ENCODE measurements at regions not wholly inside any gene's neighbourhood (a gene's known extent, or its start where the extent isn't known, plus 50 kb on each side); places are given as distances from the start of the nearest gene placed in this dataset.

- no peak for DNase-seq
- Mint-ChIP-seq H3K4me3 (no peak overlapping the region), H3K36me3 (ENCODE audit: low read depth) (no peaks in the 10 kb centered on the region), H3K9me3 (peaks cover 1% of the 10 kb centered on the region), H3K27ac (no peak overlapping the region), H3K27me3 (no peaks in the 10 kb centered on the region), H3K4me1 (no peaks in the 10 kb centered on the region)
- CTCF ChIA-PET: no interaction called here
- POLR2A ChIA-PET: no interaction called here
Measured at GRCh38 chr15:96702589-96702988, 372.1 kb downstream of the NR2F2 start.

GRCh38 chr15:96703091-96703490 lies 372.6 kb downstream of the NR2F2 start:
- CTCF ChIA-PET: no interaction called here
- no peaks in the 10 kb centered on the region for H3K36me3 Mint-ChIP-seq (ENCODE audit: low read depth)
- H3K27me3 Mint-ChIP-seq: no peaks in the 10 kb centered on the region
- POLR2A ChIA-PET: no interaction called here
- H3K4me1 Mint-ChIP-seq: no peaks in the 10 kb centered on the region
- no peak for DNase-seq
- H3K9me3 Mint-ChIP-seq: peaks cover 2% of the 10 kb centered on the region
- H3K27ac Mint-ChIP-seq: no peak overlapping the region
- H3K4me3 Mint-ChIP-seq: no peak overlapping the region

GRCh38 chr15:96703794-96704550 lies 373.5 kb downstream of the NR2F2 start:
- H3K9me3 Mint-ChIP-seq: peaks cover 2% of the 10 kb centered on the region
- POLR2A ChIA-PET: no interaction called here
- no peaks in the 10 kb centered on the region for H3K36me3 Mint-ChIP-seq (ENCODE audit: low read depth)
- H3K4me1 Mint-ChIP-seq: no peaks in the 10 kb centered on the region
- DNase-seq: no peak
- no peak overlapping the region for H3K4me3 Mint-ChIP-seq
- no peaks in the 10 kb centered on the region for H3K27me3 Mint-ChIP-seq
- no peak overlapping the region for H3K27ac Mint-ChIP-seq
- CTCF ChIA-PET: no interaction called here

GRCh38 chr15:96716075-96716474 lies 385.6 kb downstream of the NR2F2 start:
- Mint-ChIP-seq H3K4me1 (no peaks in the 10 kb centered on the region), H3K27me3 (no peaks in the 10 kb centered on the region), H3K4me3 (no peak overlapping the region), H3K27ac (no peak overlapping the region), H3K9me3 (no peaks in the 10 kb centered on the region), H3K36me3 (ENCODE audit: low read depth) (no peaks in the 10 kb centered on the region)
- ChIA-PET POLR2A (no interaction called here), CTCF (no interaction called here)
- DNase-seq: no peak

GRCh38 chr15:96716478-96716877 lies 386.0 kb downstream of the NR2F2 start:
- H3K36me3 Mint-ChIP-seq (ENCODE audit: low read depth): no peaks in the 10 kb centered on the region
- no peaks in the 10 kb centered on the region for H3K4me1 Mint-ChIP-seq
- no peak overlapping the region for H3K27ac Mint-ChIP-seq
- no peaks in the 10 kb centered on the region for H3K27me3 Mint-ChIP-seq
- H3K9me3 Mint-ChIP-seq: no peaks in the 10 kb centered on the region
- DNase-seq: no peak
- ChIA-PET POLR2A (no interaction called here), CTCF (no interaction called here)
- no peak overlapping the region for H3K4me3 Mint-ChIP-seq

- no peaks in the 10 kb centered on the region for H3K27me3 Mint-ChIP-seq
- H3K36me3 Mint-ChIP-seq (ENCODE audit: low read depth): no peaks in the 10 kb centered on the region
- H3K27ac Mint-ChIP-seq: no peak overlapping the region
- no peaks in the 10 kb centered on the region for H3K4me1 Mint-ChIP-seq
- H3K4me3 Mint-ChIP-seq: no peak overlapping the region
- DNase-seq: no peak
- peaks cover 7% of the 10 kb centered on the region for H3K9me3 Mint-ChIP-seq
- POLR2A ChIA-PET: no interaction called here
- CTCF ChIA-PET: no interaction called here
Measured at GRCh38 chr15:96720251-96720650, 389.8 kb downstream of the NR2F2 start.

- H3K27ac Mint-ChIP-seq: no peak overlapping the region
- no peak overlapping the region for H3K4me3 Mint-ChIP-seq
- POLR2A ChIA-PET: no interaction called here
- CTCF ChIA-PET: no interaction called here
- no peak for DNase-seq
- H3K4me1 Mint-ChIP-seq: no peaks in the 10 kb centered on the region
- H3K27me3 Mint-ChIP-seq: no peaks in the 10 kb centered on the region
- H3K9me3 Mint-ChIP-seq: peaks cover 7% of the 10 kb centered on the region
- H3K36me3 Mint-ChIP-seq (ENCODE audit: low read depth): no peaks in the 10 kb centered on the region
Measured at GRCh38 chr15:96720656-96721055, 390.2 kb downstream of the NR2F2 start.

- peaks cover 10% of the 10 kb centered on the region for H3K9me3 Mint-ChIP-seq
- no peaks in the 10 kb centered on the region for H3K4me1 Mint-ChIP-seq
- no peak for DNase-seq
- H3K36me3 Mint-ChIP-seq (ENCODE audit: low read depth): no peaks in the 10 kb centered on the region
- no peaks in the 10 kb centered on the region for H3K27me3 Mint-ChIP-seq
- no peak overlapping the region for H3K4me3 Mint-ChIP-seq
- no peak overlapping the region for H3K27ac Mint-ChIP-seq
- CTCF ChIA-PET: no interaction called here
- POLR2A ChIA-PET: no interaction called here
Measured at GRCh38 chr15:96728591-96728990, 398.1 kb downstream of the NR2F2 start.

- no peak for DNase-seq
- Mint-ChIP-seq H3K4me3 (no peak overlapping the region), H3K9me3 (peaks cover 11% of the 10 kb centered on the region), H3K36me3 (ENCODE audit: low read depth) (no peaks in the 10 kb centered on the region), H3K27me3 (no peaks in the 10 kb centered on the region), H3K27ac (no peak overlapping the region), H3K4me1 (no peaks in the 10 kb centered on the region)
- CTCF ChIA-PET: no interaction called here
- POLR2A ChIA-PET: no interaction called here
Measured at GRCh38 chr15:96732704-96733103, 402.2 kb downstream of the NR2F2 start.

GRCh38 chr15:96733721-96734120 lies 403.2 kb downstream of the NR2F2 start:
- Mint-ChIP-seq H3K36me3 (ENCODE audit: low read depth) (no peaks in the 10 kb centered on the region), H3K4me3 (no peak overlapping the region), H3K4me1 (no peaks in the 10 kb centered on the region), H3K9me3 (peaks cover 11% of the 10 kb centered on the region), H3K27me3 (no peaks in the 10 kb centered on the region), H3K27ac (no peak overlapping the region)
- CTCF ChIA-PET: no interaction called here
- no peak for DNase-seq
- POLR2A ChIA-PET: no interaction called here

GRCh38 chr15:96735632-96736240 lies 405.2 kb downstream of the NR2F2 start:
- H3K36me3 Mint-ChIP-seq (ENCODE audit: low read depth): no peaks in the 10 kb centered on the region
- H3K27ac Mint-ChIP-seq: no peak overlapping the region
- H3K4me3 Mint-ChIP-seq: no peak overlapping the region
- H3K4me1 Mint-ChIP-seq: no peaks in the 10 kb centered on the region
- ChIA-PET POLR2A (no interaction called here), CTCF (no interaction called here)
- H3K27me3 Mint-ChIP-seq: no peaks in the 10 kb centered on the region
- no peak for DNase-seq
- peaks cover 11% of the 10 kb centered on the region for H3K9me3 Mint-ChIP-seq

- H3K27me3 Mint-ChIP-seq: no peaks in the 10 kb centered on the region
- H3K4me3 Mint-ChIP-seq: no peak overlapping the region
- H3K4me1 Mint-ChIP-seq: no peaks in the 10 kb centered on the region
- DNase-seq: no peak
- H3K9me3 Mint-ChIP-seq: peaks cover 12% of the 10 kb centered on the region
- CTCF ChIA-PET: no interaction called here
- no peak overlapping the region for H3K27ac Mint-ChIP-seq
- no peaks in the 10 kb centered on the region for H3K36me3 Mint-ChIP-seq (ENCODE audit: low read depth)
- POLR2A ChIA-PET: no interaction called here
Measured at GRCh38 chr15:96736384-96736783, 405.9 kb downstream of the NR2F2 start.

GRCh38 chr15:96737408-96737807 lies 406.9 kb downstream of the NR2F2 start:
- no peak for DNase-seq
- Mint-ChIP-seq H3K27me3 (no peaks in the 10 kb centered on the region), H3K4me1 (no peaks in the 10 kb centered on the region), H3K36me3 (ENCODE audit: low read depth) (no peaks in the 10 kb centered on the region), H3K9me3 (peaks cover 12% of the 10 kb centered on the region), H3K4me3 (no peak overlapping the region), H3K27ac (no peak overlapping the region)
- CTCF ChIA-PET: no interaction called here
- POLR2A ChIA-PET: no interaction called here

GRCh38 chr15:96746665-96747064 lies 416.2 kb downstream of the NR2F2 start:
- Mint-ChIP-seq H3K36me3 (ENCODE audit: low read depth) (no peaks in the 10 kb centered on the region), H3K4me3 (no peak overlapping the region), H3K27ac (no peak overlapping the region), H3K9me3 (no peaks in the 10 kb centered on the region), H3K4me1 (no peaks in the 10 kb centered on the region), H3K27me3 (no peaks in the 10 kb centered on the region)
- DNase-seq: no peak
- POLR2A ChIA-PET: no interaction called here
- CTCF ChIA-PET: no interaction called here
